AG10803 (cell line): ENCODE measurements at regions not wholly inside any gene's neighbourhood (a gene's known extent, or its start where the extent isn't known, plus 50 kb on each side); places are given as distances from the start of the nearest gene placed in this dataset.

Experiments used
- DNase-seq: peaks from one replicate; pipeline ENCODE4 v3.0.0; 2010; ENCODE audit warnings: low read depth
- H3K4me3 ChIP-seq: 2 replicates; pipeline ENCODE4 v1.5.1; 2011; ENCODE audit warnings: mild to moderate bottlenecking, low read length, control low read depth
- CTCF ChIP-seq: conservative IDR thresholded peaks from 2 replicates; pipeline ENCODE4 v1.5.1; 2011; ENCODE audit warnings: mild to moderate bottlenecking, low read length, control low read depth, inconsistent platforms

DNA sequence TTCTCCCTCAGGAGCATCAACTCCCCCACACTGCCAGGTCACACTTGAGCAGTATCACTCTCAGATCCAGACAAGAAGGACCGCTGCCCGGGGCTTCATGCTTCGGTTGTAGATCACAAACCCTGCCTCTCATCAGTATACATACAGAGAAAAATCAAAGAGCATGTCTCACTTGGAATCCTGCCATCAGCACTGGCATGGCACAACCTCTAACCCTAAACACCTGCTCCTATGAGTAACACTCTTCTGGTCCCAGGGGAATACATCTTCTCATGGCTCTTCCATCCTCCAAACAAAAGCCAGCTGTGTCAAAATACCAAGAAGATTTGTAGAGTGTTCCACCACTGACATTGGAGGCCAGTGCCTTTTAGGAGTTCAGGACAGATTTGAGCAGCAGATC, 84.8 kb upstream of the MIER3 start:
- DNase-seq: no peak
- no peak overlapping the region for H3K4me3 ChIP-seq
- TF ChIP-seq CTCF: no peak

GRCh38 chr5:57037355-57037754, 85.4 kb upstream of the MIER3 start:
- H3K4me3 ChIP-seq: no peak overlapping the region
- TF ChIP-seq CTCF: no peak

GRCh38 chr5:57041570-57041969, 89.6 kb upstream of the MIER3 start:
- no peak for DNase-seq
- no peak for TF ChIP-seq CTCF
- no peak overlapping the region for H3K4me3 ChIP-seq

More at GRCh38 chr5:57037355-57037754, 85.4 kb upstream of the MIER3 start:
- DNase-seq: no peak

DNA sequence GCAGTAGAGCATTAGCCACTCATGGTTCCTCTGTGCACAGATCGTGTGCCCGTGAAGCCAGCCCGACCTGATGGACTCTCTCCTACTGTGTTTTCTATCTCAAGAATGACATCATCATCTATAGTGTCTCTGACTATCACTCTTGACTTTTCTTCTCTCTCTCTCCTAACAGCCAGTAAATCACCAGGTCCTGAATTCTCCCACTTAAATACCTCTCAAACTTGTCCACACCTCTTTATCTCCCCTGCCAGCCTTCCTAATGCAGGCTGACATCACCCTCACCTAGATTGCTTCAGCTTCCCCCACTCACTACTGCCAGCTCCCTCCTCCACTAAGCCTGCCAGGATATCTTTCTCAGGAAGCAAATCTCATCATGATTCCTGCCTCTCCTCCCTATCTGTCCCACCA, 90.6 kb upstream of the MIER3 start:
- H3K4me3 ChIP-seq: no peak overlapping the region
- no peak for TF ChIP-seq CTCF
- DNase-seq: no peak

DNA sequence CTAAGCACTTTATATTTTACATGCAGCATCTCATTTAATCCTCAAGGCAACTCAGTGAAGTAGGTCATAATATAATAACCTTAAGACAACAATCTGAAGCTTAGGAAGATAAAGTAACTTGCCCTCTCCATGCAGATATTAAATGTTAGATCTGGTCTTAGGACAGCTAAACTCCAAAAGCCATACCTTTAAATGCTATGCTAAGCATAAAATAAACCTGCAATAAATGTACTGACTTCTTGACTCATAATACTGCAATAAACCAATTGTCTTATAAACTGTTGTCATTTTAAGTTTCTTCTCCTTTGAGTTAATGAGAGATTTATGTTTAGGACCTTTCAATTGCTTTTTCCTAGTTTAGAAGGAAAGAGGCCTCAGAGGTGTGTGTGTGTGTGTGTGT, 102.2 kb upstream of the MIER3 start:
- TF ChIP-seq CTCF: no peak
- H3K4me3 ChIP-seq: no peak overlapping the region
- DNase-seq: no peak

GRCh38 chr5:57054671-57055070, 102.7 kb upstream of the MIER3 start:
- TF ChIP-seq CTCF: no peak

GRCh38 chr5:57055731-57056130, 103.8 kb upstream of the MIER3 start:
- no peak overlapping the region for H3K4me3 ChIP-seq
- no peak for TF ChIP-seq CTCF
- no peak for DNase-seq

More at GRCh38 chr5:57054671-57055070, 102.7 kb upstream of the MIER3 start:
- no peak overlapping the region for H3K4me3 ChIP-seq
- no peak for DNase-seq
